ENCODE measurements at regions not wholly inside any gene's neighbourhood (a gene's known extent, or its start where the extent isn't known, plus 50 kb on each side); places are given as distances from the start of the nearest gene placed in this dataset.

- H3K36me3 ChIP-seq: no peaks in the 10 kb centered on the region
- no peak overlapping the region for H3K27ac ChIP-seq
- no peak for ATAC-seq
- peaks cover 0 to 20% (median 7%) of the 10 kb centered on the region in 3 donors for H3K4me1 ChIP-seq
- TF ChIP-seq POLR2A (IDR thresholded peaks at IDR 0.05) (no peak), POLR2AphosphoS5 (IDR thresholded peaks at IDR 0.05) (no peak), EP300 (IDR thresholded peaks at IDR 0.05) (no peak)
- TF ChIP-seq, protein P1, sequence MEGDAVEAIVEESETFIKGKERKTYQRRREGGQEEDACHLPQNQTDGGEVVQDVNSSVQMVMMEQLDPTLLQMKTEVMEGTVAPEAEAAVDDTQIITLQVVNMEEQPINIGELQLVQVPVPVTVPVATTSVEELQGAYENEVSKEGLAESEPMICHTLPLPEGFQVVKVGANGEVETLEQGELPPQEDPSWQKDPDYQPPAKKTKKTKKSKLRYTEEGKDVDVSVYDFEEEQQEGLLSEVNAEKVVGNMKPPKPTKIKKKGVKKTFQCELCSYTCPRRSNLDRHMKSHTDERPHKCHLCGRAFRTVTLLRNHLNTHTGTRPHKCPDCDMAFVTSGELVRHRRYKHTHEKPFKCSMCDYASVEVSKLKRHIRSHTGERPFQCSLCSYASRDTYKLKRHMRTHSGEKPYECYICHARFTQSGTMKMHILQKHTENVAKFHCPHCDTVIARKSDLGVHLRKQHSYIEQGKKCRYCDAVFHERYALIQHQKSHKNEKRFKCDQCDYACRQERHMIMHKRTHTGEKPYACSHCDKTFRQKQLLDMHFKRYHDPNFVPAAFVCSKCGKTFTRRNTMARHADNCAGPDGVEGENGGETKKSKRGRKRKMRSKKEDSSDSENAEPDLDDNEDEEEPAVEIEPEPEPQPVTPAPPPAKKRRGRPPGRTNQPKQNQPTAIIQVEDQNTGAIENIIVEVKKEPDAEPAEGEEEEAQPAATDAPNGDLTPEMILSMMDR (IDR thresholded peaks at IDR 0.05): no peak
- H3K4me3 ChIP-seq: no peak overlapping the region
- no peaks in the 10 kb centered on the region for H3K27me3 ChIP-seq
- WGBS, 2 donors (ENCODE audit: low coverage in 1 of 2): 94% methylated on average over 2 of the region's 2 CpGs; no CpG with 5 or more reads in 1 of the 2 donors
- no peaks in the 10 kb centered on the region for H3K9me3 ChIP-seq
These were observed 126.8 kb downstream of the OSR1 start for GRCh38 chr2:19231625-19232024.

DNA sequence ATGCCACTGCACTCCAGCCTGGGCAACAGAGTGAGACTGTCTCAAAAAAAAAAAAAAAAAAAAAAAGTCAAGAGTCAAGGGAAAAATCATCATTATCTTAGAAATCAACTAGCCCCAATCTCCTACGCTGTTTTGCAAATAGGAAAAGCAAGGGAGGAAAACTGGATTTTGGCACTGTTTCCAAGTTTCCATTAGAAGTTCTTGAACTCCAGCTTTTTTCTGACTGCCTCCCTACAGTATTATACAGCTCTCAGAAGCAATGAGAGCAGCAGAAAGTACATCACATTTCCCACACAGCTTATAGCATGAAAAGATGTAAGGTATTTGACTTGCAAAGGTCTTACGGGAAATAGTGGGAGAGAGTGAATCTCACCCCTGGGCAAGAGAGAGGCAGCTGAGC, 127.8 kb downstream of the OSR1 start:
- TF ChIP-seq, protein P1 (IDR thresholded peaks at IDR 0.05): no peak
- TF ChIP-seq POLR2A (IDR thresholded peaks at IDR 0.05): no peak
- no peak for TF ChIP-seq EP300 (IDR thresholded peaks at IDR 0.05)
- TF ChIP-seq POLR2AphosphoS5 (IDR thresholded peaks at IDR 0.05): no peak
- Histone ChIP-seq H3K27me3 (no peaks in the 10 kb centered on the region), H3K4me1 (peaks cover 0 to 16% (median 6%) of the 10 kb centered on the region in 3 donors), H3K9me3 (no peaks in the 10 kb centered on the region), H3K36me3 (no peaks in the 10 kb centered on the region), H3K27ac (no peak overlapping the region), H3K4me3 (no peak overlapping the region)
- WGBS, 2 donors (ENCODE audit: low coverage in 1 of 2): 50 to 82% methylated on average over 1 to 2 of the region's 2 CpGs
- no peak for ATAC-seq

DNA sequence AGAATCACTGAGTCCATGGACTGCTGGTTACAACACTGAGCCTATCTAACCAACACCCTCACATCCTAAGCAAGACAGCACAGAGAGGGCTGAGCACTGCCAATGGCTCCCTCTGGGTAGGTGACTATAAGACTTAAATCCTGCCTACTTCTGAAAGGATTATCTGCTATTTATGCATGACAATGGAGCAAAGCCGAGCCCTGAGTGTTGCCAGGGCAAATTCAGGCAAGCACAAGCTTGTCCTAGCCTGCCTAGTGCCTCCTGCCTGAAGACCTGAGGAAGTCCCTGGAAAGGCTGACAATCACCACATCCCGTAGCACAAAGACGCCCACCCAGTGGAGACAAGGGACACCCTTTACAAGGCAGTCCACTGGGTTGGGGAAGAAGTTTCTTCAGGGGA, 129.7 kb downstream of the OSR1 start:
- ATAC-seq: no peak
- 100% methylated on average over 1 of the region's 3 CpGs; no CpG with 5 or more reads in 1 of the 2 donors for WGBS, 2 donors (ENCODE audit: low coverage in 1 of 2)
- no peaks in the 10 kb centered on the region for H3K9me3 ChIP-seq
- no peak overlapping the region for H3K27ac ChIP-seq
- H3K4me3 ChIP-seq: no peak overlapping the region
- no peaks in the 10 kb centered on the region for H3K4me1 ChIP-seq
- H3K27me3 ChIP-seq: no peaks in the 10 kb centered on the region
- TF ChIP-seq, protein P1 (IDR thresholded peaks at IDR 0.05): no peak
- no peak for TF ChIP-seq POLR2AphosphoS5 (IDR thresholded peaks at IDR 0.05)
- TF ChIP-seq EP300 (IDR thresholded peaks at IDR 0.05): no peak
- TF ChIP-seq POLR2A (IDR thresholded peaks at IDR 0.05): no peak
- no peaks in the 10 kb centered on the region for H3K36me3 ChIP-seq

- no peak for ATAC-seq
These were observed 130.2 kb downstream of the OSR1 start for GRCh38 chr2:19228181-19228593.

DNA sequence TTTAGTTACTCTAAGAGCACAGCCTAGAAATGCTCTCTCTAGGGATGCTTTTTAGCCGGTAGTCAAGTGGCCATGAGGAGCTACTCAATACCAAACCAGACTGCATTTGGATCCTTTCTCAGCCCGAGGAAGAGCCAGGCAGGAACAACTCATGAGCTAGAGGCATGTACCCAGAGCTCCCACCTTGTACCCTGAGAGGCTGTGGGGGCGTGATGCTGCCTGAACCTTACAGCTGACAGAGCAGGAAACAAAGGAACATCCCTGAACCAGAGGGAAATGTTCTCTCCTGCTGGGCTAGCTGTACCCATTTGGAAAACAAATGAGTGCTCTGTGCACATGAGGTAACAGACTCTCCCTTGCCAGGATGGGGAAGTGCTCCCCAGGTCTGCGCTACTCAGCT, 131.6 kb downstream of the OSR1 start:
- no peak for ATAC-seq
- no peak overlapping the region for H3K4me3 ChIP-seq
- H3K27ac ChIP-seq: no peak overlapping the region
- TF ChIP-seq EP300 (IDR thresholded peaks at IDR 0.05) (no peak), POLR2A (IDR thresholded peaks at IDR 0.05) (no peak), POLR2AphosphoS5 (IDR thresholded peaks at IDR 0.05) (no peak)
- TF ChIP-seq, protein P1 (IDR thresholded peaks at IDR 0.05): no peak
- no peaks in the 10 kb centered on the region for H3K27me3 ChIP-seq
- 93 to 100% methylated on average over 1 to 2 of the region's 4 CpGs for WGBS, 2 donors (ENCODE audit: low coverage in 1 of 2)
- H3K9me3 ChIP-seq: no peaks in the 10 kb centered on the region
- no peaks in the 10 kb centered on the region for H3K4me1 ChIP-seq
- no peaks in the 10 kb centered on the region for H3K36me3 ChIP-seq

More at GRCh38 chr2:19228181-19228593, 130.2 kb downstream of the OSR1 start:
- H3K4me1 ChIP-seq: no peaks in the 10 kb centered on the region
- no peaks in the 10 kb centered on the region for H3K9me3 ChIP-seq
- no peak overlapping the region for H3K4me3 ChIP-seq
- H3K27me3 ChIP-seq: no peaks in the 10 kb centered on the region
- 63% methylated on average over 3 of the region's 3 CpGs; no CpG with 5 or more reads in 1 of the 2 donors for WGBS, 2 donors (ENCODE audit: low coverage in 1 of 2)
- TF ChIP-seq EP300 (IDR thresholded peaks at IDR 0.05): no peak
- no peak for TF ChIP-seq POLR2AphosphoS5 (IDR thresholded peaks at IDR 0.05)
- TF ChIP-seq, protein P1 (IDR thresholded peaks at IDR 0.05): no peak
- TF ChIP-seq POLR2A (IDR thresholded peaks at IDR 0.05): no peak
- no peaks in the 10 kb centered on the region for H3K36me3 ChIP-seq
- H3K27ac ChIP-seq: no peak overlapping the region

Measured in gastroesophageal sphincter (tissue), 4 donors.